Lung microvascular endothelial cell (primary cell): ENCODE measurements at regions not wholly inside any gene's neighbourhood (a gene's known extent, or its start where the extent isn't known, plus 50 kb on each side); places are given as distances from the start of the nearest gene placed in this dataset.
"Not testable (repeated sequence)": the region's sequence is repeated elsewhere in the genome, so short reads cannot be mapped to it uniquely, and the experiment has no call there.

ENCODE experiments used
- DNase-seq, 2 donors: peaks; one replicate each; pipeline versions ENCODE4 v3.0.0 to v3.0.0-alpha.2; 2010; ENCODE audit warnings: low read depth in 2 of 2

DNA sequence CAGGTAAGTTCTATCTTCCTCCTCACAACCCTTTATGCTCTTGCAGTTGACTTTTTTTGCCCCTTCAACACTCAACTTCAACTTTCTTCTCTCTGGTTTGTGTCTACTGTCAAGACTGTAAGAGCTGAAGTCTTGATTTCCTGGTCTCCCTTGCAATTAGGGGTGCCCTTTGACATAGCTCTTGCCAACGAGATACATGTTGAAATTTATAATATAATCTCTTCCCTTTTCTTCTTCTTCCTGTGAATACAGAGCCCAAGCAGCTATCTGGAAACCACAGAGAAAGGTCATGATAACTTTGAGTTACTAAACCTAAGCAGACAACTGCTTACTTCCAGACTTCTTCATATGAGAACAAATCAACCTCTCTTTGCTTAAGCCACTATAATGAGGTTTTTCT lies 163.5 kb downstream of the MC4R start:
- no peak for DNase-seq

DNA sequence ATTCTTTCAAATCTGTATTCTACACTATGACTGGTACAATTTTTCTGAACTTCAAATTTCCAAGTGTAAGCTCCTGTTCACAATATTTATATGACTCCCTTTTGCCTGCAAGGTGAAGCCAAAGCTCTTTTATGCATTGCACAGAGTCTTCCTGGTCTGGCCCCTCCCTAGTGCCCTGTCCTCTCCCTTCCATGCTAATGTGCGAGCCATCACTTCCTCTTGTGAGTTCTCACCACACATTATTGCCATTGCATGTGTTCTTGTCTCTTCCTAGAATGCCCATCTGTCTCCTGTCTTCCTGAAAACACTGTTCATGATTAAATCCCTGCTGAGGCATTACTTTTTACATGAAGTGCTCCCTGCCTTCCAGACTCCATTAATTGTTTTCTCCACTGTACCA lies 169.9 kb downstream of the MC4R start:
- DNase-seq = no peak

DNA sequence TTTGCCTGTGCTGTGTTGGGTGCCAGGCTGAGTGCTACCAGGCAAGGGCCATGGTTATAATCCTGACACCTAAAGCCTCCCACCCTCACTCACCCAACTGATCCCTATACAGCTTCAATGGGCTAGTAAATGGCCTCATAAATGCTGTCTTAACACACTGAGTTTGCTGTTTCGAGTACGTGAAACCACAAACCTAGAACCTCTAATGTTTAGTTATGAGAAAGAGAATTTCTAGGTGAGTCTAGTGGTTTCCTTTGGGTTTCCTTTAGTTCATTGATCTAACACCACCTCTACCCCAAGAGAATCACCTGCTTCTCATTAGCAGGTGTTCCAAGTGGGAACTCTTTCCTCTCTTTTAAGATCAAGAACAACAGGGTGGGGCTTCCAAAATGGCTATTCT lies 172.0 kb downstream of the MC4R start:
- DNase-seq = no peak

DNA sequence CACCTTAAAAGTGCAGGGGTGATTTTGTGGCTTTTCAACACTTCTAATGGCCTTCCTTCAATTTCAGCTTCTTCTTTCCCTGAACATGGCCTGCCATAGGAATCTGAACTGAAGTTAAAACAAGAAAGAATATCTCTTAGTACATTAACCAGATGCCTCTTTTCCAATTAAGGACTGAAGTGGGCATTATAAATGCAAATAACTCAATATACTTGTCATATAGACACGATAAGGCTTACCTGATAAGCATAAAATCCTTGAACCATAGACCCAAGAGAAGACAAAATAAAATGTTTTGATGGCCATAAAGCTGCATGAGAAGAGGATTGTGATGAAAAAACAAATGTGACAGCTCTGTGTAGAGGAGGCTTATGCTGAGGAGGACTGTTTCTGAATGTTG lies 173.1 kb downstream of the MC4R start:
- no peak for DNase-seq

DNA sequence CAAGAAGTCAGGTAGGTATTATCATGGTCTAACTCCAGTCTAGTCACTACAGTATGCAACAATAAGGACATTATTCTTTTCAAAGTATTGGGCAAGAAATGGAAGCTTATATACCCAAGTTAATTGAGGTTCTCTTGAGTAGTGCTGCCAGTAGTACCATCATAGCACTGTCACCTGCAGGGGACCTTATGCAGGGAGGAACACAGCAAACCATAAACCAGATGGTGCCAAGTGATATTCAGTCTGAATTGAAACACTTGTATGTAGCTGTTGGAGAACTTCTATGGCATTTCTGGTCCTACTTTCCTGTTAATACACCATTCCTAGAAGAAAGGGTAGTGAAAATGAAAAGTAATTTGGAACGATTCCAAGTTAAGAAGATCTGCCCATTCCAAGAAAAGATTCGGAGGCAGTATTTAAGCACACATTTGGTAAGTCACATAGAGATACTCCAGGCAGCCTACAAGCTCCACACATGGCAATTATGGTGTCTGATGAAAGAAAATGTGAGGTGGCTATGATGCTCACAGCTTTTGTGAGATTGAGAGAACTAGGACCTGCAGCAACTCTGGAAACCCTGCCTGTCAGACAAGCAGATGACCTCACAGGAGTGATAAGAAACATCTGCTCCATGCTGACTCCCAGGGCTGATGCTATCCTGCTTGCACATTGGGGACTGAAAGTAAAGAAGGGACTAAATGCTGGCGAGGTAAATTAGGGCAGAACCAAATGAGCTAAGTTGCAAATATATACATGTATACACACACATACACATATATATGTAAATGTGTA lies 174.7 kb downstream of the MC4R start:
- DNase-seq = no peak

DNA sequence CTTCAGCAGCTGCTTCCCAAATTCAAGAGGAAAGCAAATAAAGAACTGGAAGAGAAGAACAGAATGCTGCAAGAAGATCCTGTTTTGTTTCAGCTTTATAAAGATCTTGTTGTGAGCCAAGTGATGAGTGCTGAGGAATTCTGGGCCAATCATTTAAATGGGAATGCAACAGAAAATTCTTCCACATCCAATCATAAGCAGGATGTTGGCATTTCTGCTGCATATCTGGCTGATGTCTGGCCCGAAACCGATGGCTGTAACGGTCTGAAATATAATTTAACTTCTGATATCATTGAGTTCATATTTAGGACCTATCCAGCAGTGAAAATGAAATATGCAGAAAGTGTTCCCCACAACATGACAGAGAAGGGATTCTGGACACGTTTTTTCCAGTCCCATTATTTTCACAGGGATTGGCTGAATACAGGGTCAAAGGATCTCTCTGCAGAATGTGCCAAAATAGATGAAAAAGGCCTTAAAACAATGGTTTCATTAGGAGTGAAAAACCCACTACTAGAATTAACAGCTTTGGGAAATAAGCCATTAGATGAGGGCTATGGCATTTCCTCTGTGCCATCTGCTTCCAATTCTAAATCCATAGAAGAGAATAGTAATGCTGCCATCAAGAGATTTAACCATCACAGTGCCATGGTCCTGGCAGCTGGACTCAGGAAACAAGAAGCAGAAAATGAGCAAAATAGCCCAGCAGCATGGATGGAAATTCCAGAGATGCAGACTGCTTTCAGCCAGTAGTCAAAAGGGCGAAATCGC lies 175.6 kb downstream of the MC4R start:
- no peak for DNase-seq

DNA sequence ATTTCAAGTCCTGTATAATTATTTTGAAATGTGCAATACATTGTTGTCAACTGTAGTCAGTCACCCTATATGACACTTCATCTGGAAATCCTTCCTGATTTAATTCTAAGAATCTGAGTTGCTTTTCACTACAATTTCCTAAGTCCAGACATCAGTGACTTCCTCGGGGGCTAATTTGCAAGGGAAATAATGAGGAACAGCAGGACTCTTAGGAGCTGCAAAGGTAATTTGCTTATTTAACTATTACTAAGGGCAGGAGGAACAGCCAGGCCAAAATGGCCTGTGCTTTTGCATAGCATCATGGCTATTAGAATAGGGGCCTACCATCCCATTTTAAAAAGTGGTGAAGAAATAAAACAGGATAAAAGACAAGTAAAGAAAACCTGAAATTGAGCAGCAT lies 178.8 kb downstream of the MC4R start:
- DNase-seq = no peak

DNA sequence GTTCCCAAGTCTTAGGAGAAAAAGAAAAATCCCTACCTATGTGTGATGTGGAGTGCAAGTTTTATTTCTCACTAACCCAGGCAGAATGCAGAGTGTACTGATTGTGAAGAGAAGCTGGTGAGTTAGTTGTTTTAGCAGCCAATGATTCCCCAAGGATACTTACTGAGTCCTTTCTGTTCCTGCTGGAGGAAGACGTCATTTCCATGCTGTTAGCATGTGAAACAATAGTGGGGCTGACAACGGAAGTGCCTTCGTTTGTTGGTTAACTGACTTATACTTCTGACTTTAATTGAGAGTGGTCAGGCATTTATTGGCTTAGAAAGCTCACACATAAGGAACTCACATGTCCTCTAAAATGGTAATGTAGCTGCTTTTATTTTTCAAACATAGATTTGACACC lies 180.6 kb downstream of the MC4R start:
- DNase-seq = peak; percentile 1 to 2

DNA sequence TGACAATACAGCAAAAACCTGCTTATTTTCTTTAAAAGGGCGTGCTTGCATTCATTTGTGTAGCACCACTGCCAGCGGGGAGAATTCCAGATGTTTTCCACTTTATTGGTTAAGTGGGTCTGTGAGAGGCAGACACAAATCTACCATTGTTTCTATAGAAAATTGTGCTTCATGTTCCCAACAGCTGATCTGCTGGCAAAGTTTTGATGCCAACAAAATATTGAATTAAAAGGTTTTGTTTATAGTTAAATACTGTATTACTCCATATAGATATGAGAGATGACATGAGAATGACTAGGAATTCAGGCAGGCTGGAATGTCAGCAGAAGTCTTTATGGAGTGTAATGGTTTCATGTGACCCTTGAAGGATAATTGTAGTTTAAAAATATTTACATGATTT lies 182.7 kb downstream of the MC4R start:
- no peak for DNase-seq

DNA sequence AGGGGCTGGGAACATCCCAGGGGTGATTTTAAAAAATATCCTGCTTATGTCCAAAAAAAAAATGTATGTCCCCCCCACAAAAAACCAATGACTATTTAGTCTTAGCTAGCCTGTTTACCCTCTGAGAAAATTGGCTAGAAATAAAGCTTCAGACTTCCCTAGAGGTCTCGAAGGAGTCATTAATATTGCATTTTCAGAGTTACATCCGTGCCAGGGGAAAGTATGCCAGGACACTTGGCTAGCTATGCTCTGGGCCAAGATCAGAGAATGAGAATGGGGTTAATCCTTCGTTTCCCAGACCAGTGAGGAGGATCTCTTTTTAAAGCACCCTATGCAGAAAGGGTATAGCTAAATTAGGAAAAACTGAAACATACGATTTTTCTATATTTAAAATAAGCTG lies 183.6 kb downstream of the MC4R start:
- no peak for DNase-seq

DNA sequence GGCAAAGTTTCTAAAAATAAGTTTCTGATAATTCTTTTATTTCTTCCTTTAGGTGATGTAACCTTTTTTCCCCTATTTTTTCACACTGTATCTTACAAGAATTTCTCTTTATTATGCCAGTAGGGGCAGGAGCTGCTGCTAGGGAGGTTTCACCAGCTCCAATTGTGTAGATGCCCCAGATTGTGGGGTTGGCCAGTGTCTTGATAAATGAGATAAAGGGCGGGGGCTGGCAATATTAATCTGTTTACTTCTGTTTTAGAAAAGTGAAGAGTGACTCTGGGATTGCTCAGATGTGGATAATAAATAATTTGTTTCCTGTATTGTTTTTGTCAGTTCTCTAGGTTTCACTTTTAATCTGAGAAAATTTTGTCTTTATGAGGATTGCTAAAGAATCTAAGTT lies 190.4 kb downstream of the MC4R start:
- no peak for DNase-seq

DNA sequence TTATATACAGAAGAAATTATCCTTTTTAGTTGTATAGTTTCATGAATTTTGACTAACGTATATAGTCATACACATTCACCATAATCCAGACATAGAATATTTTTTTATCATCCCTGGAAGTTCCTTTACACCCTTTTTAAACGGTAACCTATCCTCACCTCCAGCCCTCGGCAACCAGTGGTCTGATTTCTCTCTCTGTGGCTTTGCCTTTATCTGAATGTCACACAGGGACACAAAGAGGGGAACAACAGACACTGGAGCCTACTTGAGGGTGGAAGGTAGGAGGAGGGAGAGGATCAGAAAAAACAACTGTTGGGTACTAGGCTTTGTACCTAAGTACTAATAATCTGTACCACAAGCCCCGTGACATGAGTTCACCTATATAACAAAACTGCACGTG lies 191.9 kb downstream of the MC4R start:
- DNase-seq = no peak

DNA sequence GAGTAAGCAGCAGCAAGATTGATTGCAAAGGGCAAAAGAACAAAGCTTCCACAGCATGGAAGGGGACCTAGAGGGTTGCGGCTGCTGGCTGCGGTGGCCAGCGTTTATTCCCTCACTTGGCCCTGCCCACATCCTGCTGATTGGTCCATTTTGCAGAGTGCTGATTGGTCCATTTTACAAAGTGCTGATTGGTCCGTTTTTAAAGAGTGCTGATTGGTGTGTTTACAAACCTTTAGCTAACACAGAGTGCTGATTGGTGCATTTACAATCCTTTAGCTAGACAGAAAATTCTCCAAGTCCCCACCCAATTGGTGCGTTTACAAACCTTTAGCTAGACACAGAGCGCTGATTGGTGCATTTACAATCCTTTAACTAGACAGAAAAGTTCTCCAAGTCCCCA lies 194.4 kb downstream of the MC4R start:
- not testable (repeated sequence) for DNase-seq

DNA sequence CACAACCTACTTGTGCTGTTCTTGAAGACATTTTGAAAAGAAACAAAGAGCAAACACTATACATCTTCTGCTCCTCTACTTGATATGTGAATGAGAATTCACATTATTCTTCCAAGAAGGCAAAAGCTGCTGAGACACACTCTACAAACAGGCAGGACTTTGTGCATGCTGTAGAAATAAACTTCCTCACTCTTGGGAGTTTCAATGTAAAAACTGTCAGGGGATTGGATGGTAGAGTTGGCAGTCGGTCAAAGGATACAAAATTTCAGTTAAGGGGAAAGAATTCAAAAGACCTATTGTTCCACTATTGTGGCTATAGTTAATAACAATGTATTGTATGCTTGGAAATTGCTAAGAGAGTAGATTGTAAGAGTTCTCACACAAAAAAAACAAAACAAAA lies 196.3 kb downstream of the MC4R start:
- peak in 1 of 2 donors; percentile 2 for DNase-seq

DNA sequence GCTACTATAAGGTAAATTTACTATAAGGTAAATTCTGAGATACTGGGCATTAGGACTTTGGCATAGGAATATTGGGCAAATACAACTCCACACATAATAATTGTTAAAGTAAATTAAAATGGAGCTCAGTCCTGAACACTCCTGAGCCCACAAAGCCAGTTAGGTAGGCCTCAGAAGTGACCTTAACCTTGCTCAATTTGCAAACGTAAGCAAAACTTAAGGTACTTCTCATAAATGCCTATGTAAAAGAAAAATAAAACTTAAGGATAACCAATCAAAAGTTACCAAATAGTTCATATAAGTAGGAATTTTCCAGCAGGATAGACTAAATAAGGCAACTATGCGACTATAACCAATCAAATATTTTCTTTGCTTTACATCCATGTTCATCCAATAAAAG lies 197.7 kb downstream of the MC4R start:
- no peak for DNase-seq

DNA sequence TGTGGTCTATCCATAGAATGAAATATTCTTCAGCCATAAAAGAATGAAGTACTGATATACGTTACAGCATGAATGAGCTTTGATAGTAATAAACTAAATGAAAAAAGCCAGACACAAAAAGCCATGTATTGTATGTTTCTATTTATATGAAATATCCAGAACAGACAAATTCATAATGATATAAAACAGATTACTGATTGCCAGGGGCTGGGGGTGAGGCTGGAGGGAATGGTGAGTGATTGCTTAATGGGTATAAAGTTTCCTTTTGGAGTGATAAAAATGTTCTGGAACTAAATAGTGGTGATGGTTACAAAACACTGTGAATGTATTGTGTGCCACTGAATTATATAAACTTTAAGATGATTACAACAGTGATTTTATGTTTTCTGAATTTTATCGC lies 200.5 kb downstream of the MC4R start:
- DNase-seq = no peak

DNA sequence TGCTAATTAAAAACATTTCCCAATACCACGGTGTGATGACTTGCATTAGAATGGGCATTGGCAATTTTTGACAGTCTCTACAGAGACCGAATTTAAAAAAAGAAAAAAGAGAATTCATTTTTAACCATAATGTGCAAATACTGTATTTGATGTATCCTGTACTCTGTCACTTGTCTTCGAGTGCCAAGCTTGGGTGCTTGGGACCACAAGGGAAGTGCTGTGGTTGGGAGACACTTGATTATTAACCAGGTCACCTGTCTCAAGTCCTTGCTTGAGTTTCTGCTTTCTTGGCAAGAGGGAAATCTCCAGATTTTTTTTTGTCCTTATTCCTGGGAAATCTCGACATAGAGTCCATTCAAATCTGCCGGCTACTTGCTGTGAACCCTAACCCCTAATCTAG lies 209.0 kb downstream of the MC4R start:
- no peak for DNase-seq

DNA sequence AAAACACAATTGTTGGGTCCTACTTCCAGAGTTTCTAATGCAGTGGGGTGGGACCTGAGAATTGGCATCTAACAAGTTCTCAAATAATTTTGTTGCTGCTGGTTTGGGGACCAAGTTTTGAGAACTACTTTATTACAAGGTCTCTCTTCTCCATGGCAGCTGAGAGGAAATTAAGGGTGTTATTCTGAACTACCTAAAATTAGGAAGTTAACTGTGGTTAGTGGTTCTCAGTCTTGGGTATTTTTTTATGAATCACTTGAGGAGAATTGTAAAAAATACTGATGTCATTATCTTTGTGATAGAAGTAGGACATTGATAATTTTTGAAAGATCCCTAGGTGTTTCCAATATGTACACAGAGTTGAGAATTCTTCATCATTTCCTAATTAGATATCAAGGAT lies 210.2 kb downstream of the MC4R start:
- DNase-seq = no peak

DNA sequence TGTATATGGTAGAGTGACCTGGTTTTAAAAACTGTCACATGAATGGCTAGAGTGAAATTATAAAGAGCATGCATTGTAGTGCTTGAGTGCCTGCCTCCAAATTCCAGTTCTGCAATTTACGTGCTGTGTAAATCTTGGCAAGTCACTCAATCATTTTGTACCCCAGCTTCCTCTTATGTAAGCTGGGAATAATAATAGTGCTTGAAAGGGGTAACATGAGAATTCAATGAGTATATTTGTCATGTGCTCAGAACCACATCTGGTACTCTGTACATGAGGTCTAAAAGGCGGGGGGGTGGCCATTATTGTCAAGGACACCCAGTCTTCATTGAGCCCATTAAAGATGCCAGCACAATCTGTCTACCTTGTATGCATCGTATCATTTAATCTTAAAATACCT lies 214.8 kb downstream of the MC4R start:
- no peak for DNase-seq

DNA sequence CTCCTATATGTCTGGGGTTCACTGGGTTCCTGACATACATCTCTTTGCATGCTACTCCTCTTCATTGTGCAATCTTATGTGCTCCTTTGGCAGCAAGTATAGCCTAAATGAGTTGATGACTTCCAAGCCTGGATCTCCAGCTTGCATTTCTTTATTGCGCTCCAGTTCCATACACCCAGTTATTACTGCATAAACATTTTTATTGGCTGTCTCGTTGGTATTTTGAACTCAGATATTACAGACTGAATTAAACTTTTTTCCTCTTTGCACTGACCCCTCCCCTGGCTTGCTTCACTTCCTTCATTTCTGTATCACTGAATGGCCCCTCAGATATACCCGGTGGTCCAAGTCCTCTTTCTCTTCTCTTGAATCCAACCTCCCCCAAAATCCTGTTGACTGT lies 219.2 kb downstream of the MC4R start:
- no peak for DNase-seq

DNA sequence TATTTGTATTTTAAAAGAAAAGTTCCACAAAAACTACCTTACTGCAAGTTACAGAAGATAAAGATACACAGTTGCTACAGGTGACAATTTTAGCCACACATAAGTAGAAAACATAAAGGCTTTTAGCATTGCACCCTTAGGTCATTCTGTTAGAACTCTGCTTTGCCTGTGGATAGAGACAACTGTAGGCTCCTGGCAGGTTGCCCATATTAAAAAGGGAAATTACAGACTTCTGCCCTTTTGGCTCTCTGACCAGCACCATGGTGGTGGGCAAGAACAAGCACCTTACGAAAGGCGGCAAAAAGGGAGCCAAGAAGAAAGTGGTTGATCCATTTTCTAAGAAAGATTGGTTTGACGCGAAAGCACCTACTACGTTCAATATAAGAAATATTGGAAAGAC lies 223.3 kb downstream of the MC4R start:
- DNase-seq = no peak

DNA sequence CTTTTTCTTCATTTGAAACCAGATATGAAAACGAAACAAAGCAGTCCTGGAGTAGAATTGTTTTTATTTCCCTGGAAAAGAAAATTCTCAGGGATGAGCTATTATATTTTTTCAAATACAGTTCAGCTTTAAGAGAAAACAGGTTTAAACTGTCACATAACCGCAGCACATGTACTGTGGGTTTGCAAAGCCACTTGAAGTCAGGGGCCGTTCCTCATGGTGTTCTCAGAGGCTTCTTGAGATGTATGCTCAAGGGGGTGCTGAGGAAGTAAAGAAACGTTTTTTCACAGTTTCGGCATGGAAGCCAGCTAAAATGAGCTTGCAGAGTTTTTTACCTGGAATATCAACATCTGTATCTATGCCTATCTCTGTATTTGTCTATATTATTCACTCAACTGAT lies 225.3 kb downstream of the MC4R start:
- no peak for DNase-seq

DNA sequence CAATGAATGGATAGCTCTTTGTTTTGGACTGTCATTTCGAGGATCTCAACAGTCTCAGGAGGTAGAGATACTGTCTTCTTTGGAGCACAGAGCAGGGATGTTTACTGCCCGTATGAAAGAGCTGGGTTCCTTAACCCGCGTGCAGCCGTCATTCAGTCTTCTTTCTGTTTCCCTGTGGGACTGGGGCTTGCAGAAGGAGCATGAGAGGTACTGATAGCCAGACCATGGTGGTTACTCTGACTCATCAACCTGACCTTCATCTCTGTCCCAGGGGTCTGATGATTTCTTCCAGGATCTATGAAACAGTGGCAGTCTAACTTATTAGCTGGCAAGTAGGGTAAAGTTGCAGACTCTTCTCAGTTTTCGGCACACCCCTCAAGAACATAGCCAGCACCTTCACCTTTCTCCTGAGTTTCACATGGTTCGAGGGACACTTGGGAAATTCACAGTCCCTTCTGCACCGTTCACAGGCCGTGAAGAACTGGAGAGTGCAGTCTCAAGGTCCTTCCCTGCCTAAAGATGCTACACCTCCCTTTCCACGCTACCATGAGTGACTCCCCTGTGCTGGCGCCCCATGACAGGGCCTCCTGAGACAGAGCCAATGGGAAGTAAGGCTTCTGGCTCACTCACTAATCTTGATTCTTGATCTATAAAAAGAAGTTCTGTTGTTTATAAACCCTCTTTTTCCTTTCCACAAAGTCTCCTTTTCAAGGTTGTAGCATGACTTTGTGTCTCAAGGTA lies 226.2 kb downstream of the MC4R start:
- DNase-seq = no peak
